PFSK-1 (cell line): ENCODE measurements at regions not wholly inside any gene's neighbourhood (a gene's known extent, or its start where the extent isn't known, plus 50 kb on each side); places are given as distances from the start of the nearest gene placed in this dataset.

ENCODE experiments used
- FOXP2 ChIP-seq: optimal IDR thresholded peaks from 2 replicates; pipeline ENCODE3; 2011; ENCODE audit warnings: borderline replicate concordance, control low read depth, inconsistent platforms; ENCODE audit not compliant: insufficient read depth; ENCODE audit errors: extremely low read length, extremely low read depth
- POLR2AphosphoS5 ChIP-seq: IDR thresholded peaks from 2 replicates; pipeline ENCODE4 v1.6.1; 2012; ENCODE audit warnings: low read depth, mild to moderate bottlenecking, control low read depth, low read length, moderate library complexity
- REST ChIP-seq, 2 experiments: IDR thresholded peaks; 2 replicates each; pipeline versions ENCODE4 v1.6.1 to v1.8.0; 2011 to 2012; ENCODE audit warnings: low read depth in 2 of 2, low read length in 2 of 2, control low read depth in 1 of 2, inconsistent platforms in 1 of 2, mild to moderate bottlenecking in 1 of 2, moderate library complexity in 1 of 2; ENCODE audit not compliant: insufficient read depth in 1 of 2
- SIN3A ChIP-seq: IDR thresholded peaks from 2 replicates; pipeline ENCODE4 v1.6.1; 2012; ENCODE audit warnings: mild to moderate bottlenecking, low read length, moderate library complexity, borderline replicate concordance; ENCODE audit not compliant: insufficient read depth
- TAF1 ChIP-seq: IDR thresholded peaks from 2 replicates; pipeline ENCODE4 v1.6.1; 2012; ENCODE audit warnings: low read length, control low read depth, borderline replicate concordance; ENCODE audit not compliant: insufficient read depth

- TF ChIP-seq POLR2AphosphoS5 (no peak), TAF1 (no peak), FOXP2 (no peak), REST (IDR thresholded peaks at IDR 0.05; ENCODE audit: insufficient read depth in 1 of 2, low read depth in 2 of 2, low read length in 2 of 2) (no peak)
Observed at GRCh38 chr11:33618351-33618710, 82.3 kb downstream of the C11orf91 start.

- TF ChIP-seq REST (IDR thresholded peaks at IDR 0.05; ENCODE audit: insufficient read depth in 1 of 2, low read depth in 2 of 2, low read length in 2 of 2) (no peak), POLR2AphosphoS5 (no peak)
Observed at GRCh38 chr11:33617672-33618350, 82.8 kb downstream of the C11orf91 start.

GRCh38 chr11:33616552-33616951 lies 84.1 kb downstream of the C11orf91 start:
- TF ChIP-seq TAF1 (no peak), REST (IDR thresholded peaks at IDR 0.05; ENCODE audit: insufficient read depth in 1 of 2, low read depth in 2 of 2, low read length in 2 of 2) (no peak), SIN3A (no peak)

- TF ChIP-seq SIN3A (no peak), REST (IDR thresholded peaks at IDR 0.05; ENCODE audit: insufficient read depth in 1 of 2, low read depth in 2 of 2, low read length in 2 of 2) (no peak), TAF1 (no peak), FOXP2 (no peak), POLR2AphosphoS5 (no peak)
Observed at GRCh38 chr11:33615751-33616150, 84.9 kb downstream of the C11orf91 start.

- TF ChIP-seq FOXP2: no peak
- TF ChIP-seq SIN3A: no peak
- no peak for TF ChIP-seq REST (IDR thresholded peaks at IDR 0.05; ENCODE audit: insufficient read depth in 1 of 2, low read depth in 2 of 2, low read length in 2 of 2)
- no peak for TF ChIP-seq TAF1
- no peak for TF ChIP-seq POLR2AphosphoS5
Observed at GRCh38 chr11:33613404-33613803, 87.2 kb downstream of the C11orf91 start.
